ENCODE measurements at regions not wholly inside any gene's neighbourhood (a gene's known extent, or its start where the extent isn't known, plus 50 kb on each side); places are given as distances from the start of the nearest gene placed in this dataset.

GRCh38 chr18:66222174-66222573, 381.7 kb downstream of the CDH19 start:
- no peaks in the 10 kb centered on the region for H3K9me3 ChIP-seq
- no peak overlapping the region for H3K4me3 ChIP-seq
- H3K4me1 ChIP-seq = no peaks in the 10 kb centered on the region
- H3K27ac ChIP-seq = no peak overlapping the region
- no peak for TF ChIP-seq CTCF (IDR thresholded peaks at IDR 0.05)
- no peak for TF ChIP-seq POLR2A (IDR thresholded peaks at IDR 0.05)
- no peaks in the 10 kb centered on the region for H3K27me3 ChIP-seq
- no peak for DNase-seq
- 80 to 97% methylated on average over 1 of the region's 1 CpG for WGBS, 2 donors
- intact Hi-C loops (cut with DNase I; ENCODE audit: low total_unique reads) = no loop called here
- H3K36me3 ChIP-seq (ENCODE audit: low read depth, missing control alignments) = no peaks in the 10 kb centered on the region

GRCh38 chr18:66219817-66220216, 384.1 kb downstream of the CDH19 start:
- no peaks in the 10 kb centered on the region for H3K9me3 ChIP-seq
- H3K27ac ChIP-seq = no peak overlapping the region
- intact Hi-C loops (cut with DNase I; ENCODE audit: low total_unique reads) = no loop called here
- no peaks in the 10 kb centered on the region for H3K27me3 ChIP-seq
- no peak for TF ChIP-seq CTCF (IDR thresholded peaks at IDR 0.05)
- no peak for TF ChIP-seq POLR2A (IDR thresholded peaks at IDR 0.05)
- WGBS, 2 donors = 83 to 94% methylated on average over 2 of the region's 2 CpGs
- H3K4me1 ChIP-seq = no peaks in the 10 kb centered on the region
- H3K36me3 ChIP-seq (ENCODE audit: low read depth, missing control alignments) = no peaks in the 10 kb centered on the region
- no peak for DNase-seq
- no peak overlapping the region for H3K4me3 ChIP-seq

- Histone ChIP-seq H3K4me1 (no peaks in the 10 kb centered on the region), H3K9me3 (no peaks in the 10 kb centered on the region), H3K27ac (no peak overlapping the region), H3K27me3 (no peaks in the 10 kb centered on the region), H3K36me3 (ENCODE audit: low read depth, missing control alignments) (no peaks in the 10 kb centered on the region), H3K4me3 (no peak overlapping the region)
- intact Hi-C loops (cut with DNase I; ENCODE audit: low total_unique reads) = no loop called here
- WGBS, 2 donors = 41 to 42% methylated on average over 1 of the region's 1 CpG
- no peak for TF ChIP-seq CTCF (IDR thresholded peaks at IDR 0.05)
- TF ChIP-seq POLR2A (IDR thresholded peaks at IDR 0.05) = no peak
- no peak for DNase-seq
Observed at GRCh38 chr18:66211749-66212148, 392.1 kb downstream of the CDH19 start.

- intact Hi-C loops (cut with DNase I; ENCODE audit: low total_unique reads) = no loop called here
- 82 to 85% methylated on average over 3 of the region's 3 CpGs for WGBS, 2 donors
- H3K27me3 ChIP-seq = no peaks in the 10 kb centered on the region
- H3K4me1 ChIP-seq = no peaks in the 10 kb centered on the region
- DNase-seq = no peak
- no peak overlapping the region for H3K4me3 ChIP-seq
- H3K36me3 ChIP-seq (ENCODE audit: low read depth, missing control alignments) = no peaks in the 10 kb centered on the region
- TF ChIP-seq POLR2A (IDR thresholded peaks at IDR 0.05) (no peak), CTCF (IDR thresholded peaks at IDR 0.05) (no peak)
- no peak overlapping the region for H3K27ac ChIP-seq
- H3K9me3 ChIP-seq = no peaks in the 10 kb centered on the region
Observed at GRCh38 chr18:66210875-66211274, 393.0 kb downstream of the CDH19 start.

- no peaks in the 10 kb centered on the region for H3K9me3 ChIP-seq
- TF ChIP-seq CTCF (IDR thresholded peaks at IDR 0.05) (no peak), POLR2A (IDR thresholded peaks at IDR 0.05) (no peak)
- WGBS, 2 donors = 75 to 84% methylated on average over 4 of the region's 4 CpGs
- intact Hi-C loops (cut with DNase I; ENCODE audit: low total_unique reads) = no loop called here
- H3K27me3 ChIP-seq = no peaks in the 10 kb centered on the region
- DNase-seq = no peak
- H3K27ac ChIP-seq = no peak overlapping the region
- no peaks in the 10 kb centered on the region for H3K4me1 ChIP-seq
- H3K36me3 ChIP-seq (ENCODE audit: low read depth, missing control alignments) = no peaks in the 10 kb centered on the region
- H3K4me3 ChIP-seq = no peak overlapping the region
Observed at GRCh38 chr18:66209656-66210055, 394.2 kb downstream of the CDH19 start.
